ENCODE measurements at regions not wholly inside any gene's neighbourhood (a gene's known extent, or its start where the extent isn't known, plus 50 kb on each side); places are given as distances from the start of the nearest gene placed in this dataset.

- Mint-ChIP-seq H3K4me1 (no peaks in the 10 kb centered on the region), H3K27ac (no peak overlapping the region), H3K9me3 (peaks cover 21% of the 10 kb centered on the region), H3K4me3 (no peak overlapping the region), H3K36me3 (ENCODE audit: low read depth) (no peaks in the 10 kb centered on the region), H3K27me3 (ENCODE audit: low read depth) (no peaks in the 10 kb centered on the region)
- TF ChIP-seq, protein P1, sequence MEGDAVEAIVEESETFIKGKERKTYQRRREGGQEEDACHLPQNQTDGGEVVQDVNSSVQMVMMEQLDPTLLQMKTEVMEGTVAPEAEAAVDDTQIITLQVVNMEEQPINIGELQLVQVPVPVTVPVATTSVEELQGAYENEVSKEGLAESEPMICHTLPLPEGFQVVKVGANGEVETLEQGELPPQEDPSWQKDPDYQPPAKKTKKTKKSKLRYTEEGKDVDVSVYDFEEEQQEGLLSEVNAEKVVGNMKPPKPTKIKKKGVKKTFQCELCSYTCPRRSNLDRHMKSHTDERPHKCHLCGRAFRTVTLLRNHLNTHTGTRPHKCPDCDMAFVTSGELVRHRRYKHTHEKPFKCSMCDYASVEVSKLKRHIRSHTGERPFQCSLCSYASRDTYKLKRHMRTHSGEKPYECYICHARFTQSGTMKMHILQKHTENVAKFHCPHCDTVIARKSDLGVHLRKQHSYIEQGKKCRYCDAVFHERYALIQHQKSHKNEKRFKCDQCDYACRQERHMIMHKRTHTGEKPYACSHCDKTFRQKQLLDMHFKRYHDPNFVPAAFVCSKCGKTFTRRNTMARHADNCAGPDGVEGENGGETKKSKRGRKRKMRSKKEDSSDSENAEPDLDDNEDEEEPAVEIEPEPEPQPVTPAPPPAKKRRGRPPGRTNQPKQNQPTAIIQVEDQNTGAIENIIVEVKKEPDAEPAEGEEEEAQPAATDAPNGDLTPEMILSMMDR (IDR thresholded peaks at IDR 0.05; ENCODE audit: unreplicated experiment in 3 of 3), result no peak
These were observed 183.4 kb upstream of the PLXNC1 start for GRCh38 chr12:93964936-93965335.

DNA sequence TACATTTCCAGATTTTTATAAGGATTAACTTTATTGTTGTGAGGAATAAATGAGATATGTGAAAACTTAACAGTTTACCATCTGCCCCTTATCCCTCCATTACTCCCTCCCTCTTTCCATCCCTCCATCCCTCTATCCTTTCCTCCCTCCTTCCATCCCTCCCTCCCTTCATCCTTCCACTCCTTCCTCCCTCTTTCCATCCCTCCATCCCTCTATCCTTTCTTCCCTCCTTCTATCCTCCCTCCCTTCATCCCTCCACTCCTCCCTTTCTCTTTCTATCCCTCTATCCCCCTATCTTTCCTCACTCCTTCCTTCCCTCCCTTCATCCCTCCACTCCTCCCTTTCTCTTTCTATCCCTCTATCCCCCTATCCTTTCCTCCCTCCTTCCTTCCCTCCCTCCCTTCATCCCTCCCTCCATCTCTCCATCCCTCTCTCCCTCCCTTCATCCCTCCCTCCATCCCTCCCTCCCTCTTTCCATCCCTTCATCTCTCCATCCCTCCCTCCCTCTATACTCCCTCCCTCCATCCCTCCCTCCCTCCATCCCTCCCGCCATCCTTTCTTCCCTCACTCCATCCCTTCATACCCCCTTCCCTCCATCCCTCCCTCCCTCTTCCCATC lies 181.8 kb upstream of the PLXNC1 start:
- H3K36me3 Mint-ChIP-seq (ENCODE audit: low read depth), result no peaks in the 10 kb centered on the region
- no peak overlapping the region for H3K27ac Mint-ChIP-seq
- peaks cover 23% of the 10 kb centered on the region for H3K9me3 Mint-ChIP-seq
- TF ChIP-seq, protein P1 (IDR thresholded peaks at IDR 0.05; ENCODE audit: unreplicated experiment in 3 of 3), result no peak
- no peak overlapping the region for H3K4me3 Mint-ChIP-seq
- H3K27me3 Mint-ChIP-seq (ENCODE audit: low read depth), result no peaks in the 10 kb centered on the region
- no peaks in the 10 kb centered on the region for H3K4me1 Mint-ChIP-seq

DNA sequence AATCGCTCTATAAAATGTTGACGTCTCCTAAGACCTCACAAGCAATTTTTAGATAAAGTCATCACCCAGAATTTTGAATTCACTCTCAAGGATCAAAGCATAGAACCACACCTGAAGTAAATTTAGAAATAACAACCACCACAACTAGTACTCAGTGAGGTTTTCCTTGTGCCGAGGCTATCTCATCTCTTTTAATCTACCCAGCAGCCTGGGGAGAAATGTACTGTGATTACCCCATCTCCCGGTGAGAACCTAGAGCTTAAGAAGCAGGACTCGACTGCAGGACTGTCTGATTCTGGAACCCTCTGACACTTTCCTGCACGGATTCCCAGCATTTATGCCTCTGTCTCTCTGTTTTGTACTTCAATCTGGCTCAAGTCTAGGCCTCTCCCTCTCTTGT lies 180.9 kb upstream of the PLXNC1 start:
- H3K4me3 Mint-ChIP-seq, result no peak overlapping the region
- no peaks in the 10 kb centered on the region for H3K36me3 Mint-ChIP-seq (ENCODE audit: low read depth)
- H3K27ac Mint-ChIP-seq, result no peak overlapping the region
- TF ChIP-seq, protein P1 (IDR thresholded peaks at IDR 0.05; ENCODE audit: unreplicated experiment in 3 of 3), result no peak
- H3K9me3 Mint-ChIP-seq, result peaks cover 25% of the 10 kb centered on the region
- H3K27me3 Mint-ChIP-seq (ENCODE audit: low read depth), result no peaks in the 10 kb centered on the region
- no peaks in the 10 kb centered on the region for H3K4me1 Mint-ChIP-seq

- no peak overlapping the region for H3K27ac Mint-ChIP-seq
- TF ChIP-seq, protein P1 (IDR thresholded peaks at IDR 0.05; ENCODE audit: unreplicated experiment in 3 of 3), result no peak
- no peak overlapping the region for H3K4me3 Mint-ChIP-seq
- no peaks in the 10 kb centered on the region for H3K36me3 Mint-ChIP-seq (ENCODE audit: low read depth)
- no peaks in the 10 kb centered on the region for H3K27me3 Mint-ChIP-seq (ENCODE audit: low read depth)
- H3K4me1 Mint-ChIP-seq, result no peaks in the 10 kb centered on the region
- peaks cover 15% of the 10 kb centered on the region for H3K9me3 Mint-ChIP-seq
These were observed 179.7 kb upstream of the PLXNC1 start for GRCh38 chr12:93968536-93969285.

- H3K9me3 Mint-ChIP-seq, result peaks cover 10% of the 10 kb centered on the region
- TF ChIP-seq, protein P1 (IDR thresholded peaks at IDR 0.05; ENCODE audit: unreplicated experiment in 3 of 3), result no peak
- H3K4me3 Mint-ChIP-seq, result no peak overlapping the region
- no peak overlapping the region for H3K27ac Mint-ChIP-seq
- H3K27me3 Mint-ChIP-seq (ENCODE audit: low read depth), result no peaks in the 10 kb centered on the region
- H3K36me3 Mint-ChIP-seq (ENCODE audit: low read depth), result no peaks in the 10 kb centered on the region
- H3K4me1 Mint-ChIP-seq, result no peaks in the 10 kb centered on the region
These were observed 177.3 kb upstream of the PLXNC1 start for GRCh38 chr12:93970900-93971688.
